NK-92 treated with Interleukin-12 subunit alpha and Interleukin-12 subunit beta, amount 100 ng/mL, for 24 hours (cell line): ENCODE measurements at regions not wholly inside any gene's neighbourhood (a gene's known extent, or its start where the extent isn't known, plus 50 kb on each side); places are given as distances from the start of the nearest gene placed in this dataset.

Experiments
- DNase-seq: peaks from one replicate; lab custom pipeline; 2025; lab: John Stamatoyannopoulos, UW

- peak; percentile 69 for DNase-seq
Observed at GRCh38 chr2:136242687-136243277, 124.8 kb upstream of the CXCR4 start.

- DNase-seq, result no peak
Observed at GRCh38 chr2:136242100-136242499, 124.2 kb upstream of the CXCR4 start.

- no peak for DNase-seq
Observed at GRCh38 chr2:136239079-136239685, 121.2 kb upstream of the CXCR4 start.

- DNase-seq, result peak; percentile 9
Observed at GRCh38 chr2:136238286-136239078, 120.5 kb upstream of the CXCR4 start.

- DNase-seq, result no peak
Observed at GRCh38 chr2:136236019-136236418, 118.1 kb upstream of the CXCR4 start.

GRCh38 chr2:136235546-136235945, 117.6 kb upstream of the CXCR4 start:
- no peak for DNase-seq

- DNase-seq, result peak; percentile 34
Observed at GRCh38 chr2:136234261-136234660, 116.3 kb upstream of the CXCR4 start.

DNA sequence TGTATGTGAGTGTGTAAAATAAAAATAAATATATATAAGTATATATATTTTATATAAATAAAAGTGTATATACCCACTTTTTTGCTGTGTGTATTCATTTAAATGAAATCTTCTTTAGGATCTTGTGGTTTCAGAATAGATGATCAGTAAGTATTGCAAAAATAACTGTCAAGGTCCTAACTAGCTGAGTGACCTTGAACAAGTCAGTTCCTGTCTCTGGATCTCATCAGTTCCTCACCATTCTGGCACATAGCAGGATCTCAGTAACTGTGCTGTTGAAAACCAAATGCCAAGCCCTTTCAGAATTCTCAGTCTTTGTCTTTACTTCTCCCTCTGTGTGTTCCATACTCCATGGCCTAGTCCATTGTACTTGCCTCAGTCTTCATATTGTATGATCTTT, 115.3 kb upstream of the CXCR4 start:
- no peak for DNase-seq

DNA sequence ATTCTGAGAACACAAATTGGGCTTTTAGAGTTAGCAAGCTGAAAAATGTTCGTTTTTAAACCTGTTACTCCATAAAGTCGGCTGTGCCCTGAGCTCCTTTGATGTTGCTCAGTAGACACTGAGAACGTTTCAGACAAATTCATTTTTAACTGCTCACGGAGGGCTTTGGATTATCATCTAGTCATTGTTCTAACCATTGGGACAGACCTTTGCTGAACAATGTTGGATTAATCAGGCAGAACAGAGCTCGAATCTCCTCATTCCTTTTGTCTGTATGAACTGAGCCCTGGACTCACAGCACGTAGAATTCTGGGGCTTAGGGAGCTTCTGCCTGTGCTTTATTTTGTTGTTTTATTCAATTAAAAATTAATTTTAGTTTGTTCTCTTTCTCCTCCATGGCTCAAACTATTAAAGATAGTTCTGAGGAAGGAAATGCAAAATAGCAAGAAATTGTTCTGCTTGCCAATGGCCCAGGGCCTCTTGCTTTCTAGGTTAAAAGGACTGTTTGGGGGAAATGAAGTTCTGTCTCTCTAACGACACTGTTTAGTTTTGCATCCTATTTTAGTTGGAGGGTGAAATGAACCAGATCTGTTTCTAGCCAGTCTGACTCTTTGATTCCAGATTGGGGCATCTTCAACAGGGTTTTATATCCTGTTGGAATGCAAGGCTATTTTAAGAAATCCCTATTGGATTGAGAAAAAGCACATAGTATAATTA, 114.7 kb upstream of the CXCR4 start:
- DNase-seq, result no peak

DNA sequence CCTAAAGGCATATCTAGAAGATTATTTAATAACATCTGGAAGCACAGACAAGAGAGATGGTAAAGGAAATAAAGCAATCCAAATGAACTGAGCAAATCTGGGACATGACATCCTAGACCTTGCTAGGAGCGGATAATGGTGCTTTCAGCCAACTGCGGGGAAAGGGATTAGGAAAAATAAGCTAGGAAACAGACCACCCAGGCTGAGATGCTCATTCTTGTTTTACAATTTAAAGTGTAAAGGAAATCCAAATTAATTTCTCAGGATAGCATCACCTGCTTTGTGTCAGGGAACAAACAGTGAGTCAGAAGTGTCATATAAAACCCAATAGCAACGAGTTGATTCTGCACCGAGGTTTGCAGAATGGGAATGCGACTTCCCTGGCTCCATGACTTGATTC, 112.5 kb upstream of the CXCR4 start:
- DNase-seq, result no peak

- DNase-seq, result no peak
Observed at GRCh38 chr2:136226903-136227302, 109.0 kb upstream of the CXCR4 start.

GRCh38 chr2:136225950-136226835, 108.2 kb upstream of the CXCR4 start:
- DNase-seq, result peak; percentile 39

DNA sequence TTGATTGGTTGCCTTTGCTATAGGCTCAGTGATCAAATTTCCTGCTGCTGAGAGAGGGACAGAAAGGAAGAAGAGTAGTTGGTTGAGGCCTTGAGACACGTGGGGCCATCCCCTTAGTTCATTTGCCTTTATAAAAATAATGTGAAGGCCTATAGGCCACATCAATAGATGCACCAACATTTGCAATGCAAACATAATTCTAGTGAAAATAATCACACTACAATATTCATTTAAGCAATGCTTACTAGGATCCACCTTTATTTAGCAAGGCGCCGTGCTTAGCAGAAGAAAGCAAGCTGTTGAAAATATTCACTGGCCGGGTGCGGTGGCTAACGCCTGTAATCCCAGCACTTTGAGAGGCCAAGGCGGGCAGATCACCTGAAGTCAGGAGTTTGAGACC, 105.3 kb upstream of the CXCR4 start:
- DNase-seq, result no peak

DNA sequence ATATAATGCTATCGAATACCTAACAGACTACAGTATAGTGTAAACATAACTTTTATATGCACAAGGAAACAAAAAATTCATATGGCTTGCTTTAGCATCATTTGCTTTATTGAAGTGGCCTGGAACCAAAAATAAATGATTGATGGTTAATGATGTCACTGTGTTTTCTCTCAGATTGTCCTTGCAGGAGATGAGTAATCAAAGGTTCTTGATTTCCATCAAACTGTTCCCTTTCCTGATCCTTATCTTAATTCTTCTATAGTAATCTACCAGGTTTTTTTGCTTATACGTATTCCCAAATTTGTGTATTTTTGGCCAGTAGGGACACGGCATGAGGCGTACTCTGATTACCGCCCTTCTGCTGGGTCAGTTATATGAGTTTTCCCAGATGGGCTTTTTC, 104.9 kb upstream of the CXCR4 start:
- no peak for DNase-seq

GRCh38 chr2:136221026-136221425, 103.1 kb upstream of the CXCR4 start:
- no peak for DNase-seq

GRCh38 chr2:136219963-136220362, 102.0 kb upstream of the CXCR4 start:
- DNase-seq, result no peak

- no peak for DNase-seq
Observed at GRCh38 chr2:136219341-136219740, 101.4 kb upstream of the CXCR4 start.

- DNase-seq, result no peak
Observed at GRCh38 chr2:136217996-136218395, 100.0 kb upstream of the CXCR4 start.

GRCh38 chr2:136215908-136216472, 98.0 kb upstream of the CXCR4 start:
- no peak for DNase-seq

GRCh38 chr2:136215449-136215848, 97.5 kb upstream of the CXCR4 start:
- DNase-seq, result no peak
